ENCODE measurements at regions not wholly inside any gene's neighbourhood (a gene's known extent, or its start where the extent isn't known, plus 50 kb on each side); places are given as distances from the start of the nearest gene placed in this dataset.

GRCh38 chr14:104451474-104451873, 128.1 kb upstream of the C14orf180 start:
- POLR2A ChIA-PET: no interaction called here
- Histone ChIP-seq H3F3A (replicated peaks; ENCODE audit: insufficient read depth) (no peaks in the 10 kb centered on the region), H3K27me3 (ENCODE audit: insufficient read depth) (no peaks in the 10 kb centered on the region), H3K9ac (no peak overlapping the region), H3K4me1 (ENCODE audit: control insufficient read depth in 1 of 2, insufficient read depth in 2 of 2, low read depth in 1 of 2, low read length in 1 of 2) (no peaks in the 10 kb centered on the region), H3K36me3 (replicated peaks in 1 of 2; ENCODE audit: control insufficient read depth in 1 of 2, insufficient read depth in 2 of 2, low read length in 1 of 2) (no peaks in the 10 kb centered on the region), H3K9me2 (no peaks in the 10 kb centered on the region), H2AFZ (ENCODE audit: low read depth) (no peak overlapping the region), H3K79me2 (ENCODE audit: insufficient read depth) (no peaks in the 10 kb centered on the region), H3K9me3 (no peaks in the 10 kb centered on the region), H3K27ac (ENCODE audit: low read depth in 2 of 2, low read length in 1 of 2) (no peak overlapping the region), H3K4me3 (ENCODE audit: low read depth in 2 of 2, low read length in 1 of 2) (no peak overlapping the region), H4K20me1 (ENCODE audit: insufficient read depth) (no peaks in the 10 kb centered on the region), H3K4me2 (no peak overlapping the region)
- no peak for DNase-seq
- 53% methylated on average over 10 of the region's 10 CpGs for WGBS (ENCODE audit: low lambda C conversion rate)
- TF ChIP-seq EZH2phosphoT487 (IDR thresholded peaks at IDR 0.05; ENCODE audit: borderline replicate concordance, low read depth) (no peak), NRF1 (IDR thresholded peaks at IDR 0.05; ENCODE audit: low read depth, low read length) (no peak), GATA2 (CRISPR knock-in tag; IDR thresholded peaks at IDR 0.05) (no peak), FOXM1 (IDR thresholded peaks at IDR 0.05; ENCODE audit: low read depth) (no peak), GABPA (IDR thresholded peaks at IDR 0.05; ENCODE audit: low read depth) (no peak), ELF1 (IDR thresholded peaks at IDR 0.05) (no peak), YY1 (IDR thresholded peaks at IDR 0.05; ENCODE audit: low read depth) (no peak), CHD2 (IDR thresholded peaks at IDR 0.05; ENCODE audit: low read length, partially characterized antibody) (no peak), EP300 (IDR thresholded peaks at IDR 0.05; ENCODE audit: borderline replicate concordance in 1 of 2, low read depth in 1 of 2, low read length in 1 of 2) (no peak), USF2 (IDR thresholded peaks at IDR 0.05; ENCODE audit: borderline replicate concordance, low read depth, low read length) (no peak), ZBTB33 (IDR thresholded peaks at IDR 0.05; ENCODE audit: borderline replicate concordance, low read depth) (no peak), RCOR1 (IDR thresholded peaks at IDR 0.05; ENCODE audit: low read length) (no peak), MEF2A (IDR thresholded peaks at IDR 0.05; ENCODE audit: borderline replicate concordance, low read depth) (no peak), USF1 (IDR thresholded peaks at IDR 0.05; ENCODE audit: borderline replicate concordance, low read depth) (no peak), JUND (IDR thresholded peaks at IDR 0.05) (no peak), TAF1 (IDR thresholded peaks at IDR 0.05; ENCODE audit: borderline replicate concordance, low read depth, low read length) (no peak), NFIC (IDR thresholded peaks at IDR 0.05; ENCODE audit: borderline replicate concordance) (no peak), FOSL2 (IDR thresholded peaks at IDR 0.05; ENCODE audit: borderline replicate concordance, low read depth) (no peak), SIN3A (IDR thresholded peaks at IDR 0.05; ENCODE audit: borderline replicate concordance, low read depth, low read length) (no peak)
- CTCF ChIA-PET: interaction anchor here (0.7 kb wide), 1 partner anchor 188 kb away, joined by 3 read pairs; no protein-coding TSS in a partner anchor

Measured in SK-N-SH (cell line).